ENCODE measurements at regions not wholly inside any gene's neighbourhood (a gene's known extent, or its start where the extent isn't known, plus 50 kb on each side); places are given as distances from the start of the nearest gene placed in this dataset.

GRCh38 chr13:90185734-90186133, 1161.8 kb upstream of the MIR17HG start:
- peaks cover 3% of the 10 kb centered on the region for H3K9me3 Mint-ChIP-seq
- H3K27me3 Mint-ChIP-seq (ENCODE audit: low read depth): no peaks in the 10 kb centered on the region
- no peak for TF ChIP-seq CTCF (conservative IDR thresholded peaks at IDR 0.05)
- no peak overlapping the region for H3K4me3 Mint-ChIP-seq
- no peaks in the 10 kb centered on the region for H3K36me3 Mint-ChIP-seq (ENCODE audit: low read depth)
- H3K4me1 Mint-ChIP-seq: no peaks in the 10 kb centered on the region
- H3K27ac Mint-ChIP-seq (ENCODE audit: unreplicated experiment): no peak overlapping the region
- DNase-seq (ENCODE audit: low read depth, low spot score): no peak

- Mint-ChIP-seq H3K9me3 (peaks cover 3% of the 10 kb centered on the region), H3K27ac (ENCODE audit: unreplicated experiment) (no peak overlapping the region)
These were observed 1159.8 kb upstream of the MIR17HG start for GRCh38 chr13:90187478-90188350.

DNA sequence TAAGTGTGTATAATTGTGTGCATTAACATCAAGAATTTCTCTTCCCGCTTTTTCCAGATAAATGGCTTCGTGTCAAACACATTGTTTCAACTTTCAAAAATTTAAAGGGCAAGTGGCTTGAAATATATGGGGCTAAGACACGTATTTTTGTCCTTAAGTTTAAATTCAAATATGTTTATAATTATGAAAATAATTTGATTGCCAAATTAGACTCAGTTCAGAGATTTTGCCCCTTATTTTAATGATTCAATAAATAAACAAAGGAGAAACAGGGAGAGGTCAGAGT, 1159.2 kb upstream of the MIR17HG start:
- DNase-seq (ENCODE audit: low read depth, low spot score): no peak
- Mint-ChIP-seq H3K4me1 (no peaks in the 10 kb centered on the region), H3K9me3 (peaks cover 3% of the 10 kb centered on the region), H3K36me3 (ENCODE audit: low read depth) (no peaks in the 10 kb centered on the region), H3K27me3 (ENCODE audit: low read depth) (no peaks in the 10 kb centered on the region), H3K27ac (ENCODE audit: unreplicated experiment) (no peak overlapping the region), H3K4me3 (no peak overlapping the region)
- TF ChIP-seq CTCF (conservative IDR thresholded peaks at IDR 0.05): no peak

More at GRCh38 chr13:90187478-90188350, 1159.8 kb upstream of the MIR17HG start:
- no peaks in the 10 kb centered on the region for H3K4me1 Mint-ChIP-seq
- H3K36me3 Mint-ChIP-seq (ENCODE audit: low read depth): no peaks in the 10 kb centered on the region
- H3K27me3 Mint-ChIP-seq (ENCODE audit: low read depth): no peaks in the 10 kb centered on the region
- TF ChIP-seq CTCF (conservative IDR thresholded peaks at IDR 0.05): no peak
- no peak overlapping the region for H3K4me3 Mint-ChIP-seq
- DNase-seq (ENCODE audit: low read depth, low spot score): no peak

- Mint-ChIP-seq H3K4me1 (no peaks in the 10 kb centered on the region), H3K27ac (ENCODE audit: unreplicated experiment) (no peak overlapping the region), H3K4me3 (no peak overlapping the region), H3K27me3 (ENCODE audit: low read depth) (no peaks in the 10 kb centered on the region), H3K36me3 (ENCODE audit: low read depth) (peaks cover 5% of the 10 kb centered on the region), H3K9me3 (peaks cover 4% of the 10 kb centered on the region)
- no peak for TF ChIP-seq CTCF (conservative IDR thresholded peaks at IDR 0.05)
- no peak for DNase-seq (ENCODE audit: low read depth, low spot score)
These were observed 1149.8 kb upstream of the MIR17HG start for GRCh38 chr13:90197722-90198121.

- TF ChIP-seq CTCF (conservative IDR thresholded peaks at IDR 0.05): no peak
- H3K36me3 Mint-ChIP-seq (ENCODE audit: low read depth): no peaks in the 10 kb centered on the region
These were observed 1146.3 kb upstream of the MIR17HG start for GRCh38 chr13:90201202-90201601.

More at GRCh38 chr13:90201202-90201601, 1146.3 kb upstream of the MIR17HG start:
- no peak overlapping the region for H3K4me3 Mint-ChIP-seq
- no peaks in the 10 kb centered on the region for H3K4me1 Mint-ChIP-seq
- H3K27ac Mint-ChIP-seq (ENCODE audit: unreplicated experiment): no peak overlapping the region
- DNase-seq (ENCODE audit: low read depth, low spot score): no peak
- H3K27me3 Mint-ChIP-seq (ENCODE audit: low read depth): no peaks in the 10 kb centered on the region
- H3K9me3 Mint-ChIP-seq: peaks cover 4% of the 10 kb centered on the region
